NCI-H2107 (cell line): ENCODE measurements at regions not wholly inside any gene's neighbourhood (a gene's known extent, or its start where the extent isn't known, plus 50 kb on each side); places are given as distances from the start of the nearest gene placed in this dataset.

ENCODE experiments used
- DNase-seq: peaks from one replicate; lab custom pipeline; 2025; lab: John Stamatoyannopoulos, UW

DNA sequence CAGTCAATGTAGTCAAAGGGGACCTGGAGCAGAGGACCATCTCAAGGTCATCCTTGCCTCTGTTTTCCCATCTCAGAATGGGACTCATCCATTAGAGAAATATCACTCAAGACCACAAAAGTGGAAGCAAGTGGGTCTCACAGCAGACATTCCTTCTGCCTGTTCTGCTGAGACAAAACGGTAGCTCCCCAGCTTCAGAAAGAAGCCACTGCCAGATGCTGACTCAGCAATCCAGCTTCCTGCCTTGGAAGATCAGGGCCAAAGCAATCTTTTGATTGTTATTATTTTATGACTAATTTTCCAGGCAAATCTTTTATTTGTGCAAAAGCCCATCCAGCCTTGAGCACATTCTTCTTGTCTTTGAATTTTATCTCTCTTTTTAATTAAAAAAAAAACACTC is 86.8 kb downstream of the CCT6B start:
- no peak for DNase-seq

DNA sequence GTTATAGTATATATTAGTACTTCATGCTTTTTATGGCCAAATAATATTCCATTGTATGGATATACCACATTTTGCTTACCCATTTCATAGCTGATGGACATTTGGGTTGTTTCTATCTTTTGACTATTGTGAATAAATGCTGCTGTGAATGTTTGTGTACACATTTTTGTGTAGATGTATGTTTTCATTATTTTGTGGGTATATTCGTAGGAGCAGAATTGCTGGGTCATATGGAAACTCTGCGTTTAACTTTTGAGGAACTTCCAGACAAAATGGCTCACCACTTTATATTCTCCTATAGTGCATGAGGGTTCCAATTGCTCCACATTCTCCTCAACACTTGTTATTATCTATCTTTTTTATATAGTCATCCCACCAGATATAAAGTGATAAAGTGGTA is 88.6 kb downstream of the CCT6B start:
- no peak for DNase-seq

- no peak for DNase-seq
Measured at GRCh38 chr17:34869641-34870040, 91.6 kb downstream of the CCT6B start.

- DNase-seq, result no peak
Measured at GRCh38 chr17:34865716-34866115, 95.5 kb downstream of the CCT6B start.

DNA sequence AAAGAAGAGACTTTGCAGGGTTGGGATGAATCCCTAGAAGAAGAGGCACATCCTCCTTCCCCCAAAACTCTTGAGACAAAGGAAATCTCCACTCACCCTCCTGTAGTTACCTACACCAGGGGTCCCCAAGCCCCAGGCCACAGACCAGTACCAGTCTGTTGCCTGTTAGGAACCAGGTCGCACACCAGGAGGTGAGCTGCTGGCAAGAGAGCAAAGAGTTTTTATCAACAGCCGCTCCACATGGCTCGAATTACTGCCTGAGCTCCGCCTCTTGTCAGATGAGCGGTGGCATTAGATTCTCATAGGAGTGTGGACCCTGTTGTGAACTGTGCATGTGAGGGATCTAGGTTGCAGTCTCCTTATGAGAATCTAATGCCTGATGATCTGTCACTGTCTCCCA is 98.9 kb downstream of the CCT6B start:
- DNase-seq, result no peak

GRCh38 chr17:34861864-34862263 is 99.4 kb downstream of the CCT6B start:
- no peak for DNase-seq

- no peak for DNase-seq
Measured at GRCh38 chr17:34859652-34860051, 101.6 kb downstream of the CCT6B start.

DNA sequence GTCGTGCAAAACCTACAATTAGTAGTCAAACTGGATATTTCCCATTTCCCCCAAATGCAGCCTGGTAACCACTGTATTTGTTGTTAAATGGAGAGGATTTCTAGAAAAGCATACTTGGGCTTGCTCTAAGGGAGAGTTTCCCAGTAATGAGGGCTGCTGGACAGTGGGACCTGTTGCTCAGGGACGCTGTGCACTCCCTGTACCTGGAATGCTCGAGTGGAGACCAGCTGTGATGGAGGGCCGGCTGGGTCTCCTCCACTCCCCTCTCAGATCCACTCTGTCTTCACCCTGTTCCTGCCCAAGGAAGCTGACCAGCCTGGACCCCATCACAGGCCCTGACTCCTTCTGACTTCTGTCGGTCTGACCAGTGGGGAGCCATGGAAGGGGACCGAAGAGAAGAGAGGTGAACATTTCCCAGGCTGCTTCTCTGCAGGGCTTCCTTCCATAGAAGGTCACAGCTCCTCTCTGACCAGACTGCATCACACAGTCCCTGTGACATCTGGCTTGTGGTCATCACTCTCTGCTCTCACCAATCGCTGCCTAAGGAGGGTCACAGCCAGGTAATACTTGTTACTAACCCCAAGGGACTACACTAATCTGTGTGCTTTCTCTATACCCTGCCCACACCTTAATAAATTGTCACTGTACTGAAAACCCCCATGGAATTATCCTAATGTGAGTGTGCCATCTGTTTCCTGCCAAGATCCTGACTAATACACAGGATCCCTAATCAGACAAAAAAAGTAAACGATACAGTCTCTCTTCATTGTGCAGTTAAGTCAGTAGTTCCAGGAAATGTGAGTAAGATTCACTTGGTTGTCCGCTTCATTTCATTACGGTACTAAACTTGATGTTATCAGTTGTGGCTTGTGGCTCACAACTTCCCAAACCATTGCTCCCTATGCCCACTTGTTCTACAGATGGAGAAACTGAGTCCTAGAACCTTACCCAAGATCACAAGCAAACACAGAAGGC is 102.4 kb downstream of the CCT6B start:
- no peak for DNase-seq

DNA sequence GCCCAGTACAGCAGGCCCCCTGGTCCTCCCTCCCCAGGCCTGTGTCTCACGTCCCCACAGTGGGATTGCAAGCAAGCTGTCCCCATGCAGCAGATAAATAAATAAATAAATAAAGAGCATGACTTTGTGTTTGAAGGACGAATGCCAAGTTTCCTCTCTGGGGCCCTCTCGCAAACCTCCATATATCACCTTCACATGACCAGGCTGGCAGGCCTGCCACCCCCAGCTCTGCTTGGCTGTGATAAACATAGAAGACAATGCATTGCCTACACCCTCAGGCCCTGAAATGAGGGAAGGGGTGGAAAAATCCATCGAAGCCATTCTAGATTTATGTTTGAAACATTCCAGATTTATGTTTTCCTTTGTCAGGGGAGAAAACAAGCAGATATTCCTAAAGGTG is 107.3 kb downstream of the CCT6B start:
- DNase-seq, result no peak

DNA sequence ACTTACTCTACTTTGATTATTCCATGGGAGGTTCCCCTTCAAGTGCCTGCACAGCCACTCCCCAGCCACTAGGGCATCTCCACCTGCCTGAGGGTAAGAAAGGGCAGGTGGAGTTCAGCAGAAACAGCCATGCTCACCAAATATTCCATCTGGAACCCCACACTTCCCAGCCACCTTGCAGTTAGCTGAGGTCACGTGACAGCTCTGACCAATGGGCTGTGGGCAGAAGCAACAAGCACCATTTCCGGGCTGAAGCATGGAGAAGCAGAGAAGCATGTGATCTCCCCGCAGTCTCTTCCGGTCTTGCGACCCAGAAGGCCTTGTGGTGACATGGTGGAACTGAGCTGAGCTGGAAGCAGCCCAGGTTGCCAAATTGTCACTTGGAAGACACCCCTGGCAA is 108.6 kb downstream of the CCT6B start:
- no peak for DNase-seq

- no peak for DNase-seq
Measured at GRCh38 chr17:34851961-34852540, 109.2 kb downstream of the CCT6B start.

DNA sequence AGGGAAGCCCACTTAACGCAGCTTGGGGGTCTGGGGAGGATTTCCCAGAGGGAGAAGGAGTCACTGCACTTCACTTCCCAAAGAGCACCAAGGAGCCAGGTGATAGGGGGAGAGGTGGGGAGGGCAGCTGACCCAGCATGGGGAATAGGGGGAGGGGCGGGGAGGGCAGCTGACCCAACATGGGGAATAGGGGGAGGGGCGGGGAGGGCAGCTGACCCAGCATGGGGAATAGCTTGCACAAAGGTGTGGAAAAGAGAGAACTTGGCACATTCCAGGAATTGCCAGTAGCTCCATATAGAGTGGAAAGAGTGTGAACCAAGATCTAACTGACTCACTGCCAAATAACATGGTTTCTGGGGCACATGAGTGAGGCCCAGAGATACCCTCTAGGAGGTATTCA is 110.3 kb downstream of the CCT6B start:
- DNase-seq, result no peak

DNA sequence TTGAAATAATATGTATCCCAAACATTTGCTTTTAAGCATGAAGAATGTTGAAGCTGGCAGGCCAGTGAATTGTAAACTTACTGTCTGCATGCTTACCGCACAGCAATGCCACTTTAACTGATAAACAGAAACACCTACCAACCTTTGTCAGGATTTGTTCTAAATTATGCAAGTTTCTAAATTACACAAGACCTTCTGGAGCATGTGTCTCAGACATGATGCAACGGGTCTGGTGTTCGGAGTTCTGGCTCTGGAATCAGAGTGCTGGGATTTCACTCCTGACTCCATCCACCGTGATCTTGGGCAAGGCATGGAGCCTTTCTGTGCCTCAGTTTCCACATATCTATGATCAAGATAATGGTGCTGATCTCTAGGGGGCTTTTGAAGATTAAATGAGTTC is 111.2 kb downstream of the CCT6B start:
- DNase-seq, result no peak

DNA sequence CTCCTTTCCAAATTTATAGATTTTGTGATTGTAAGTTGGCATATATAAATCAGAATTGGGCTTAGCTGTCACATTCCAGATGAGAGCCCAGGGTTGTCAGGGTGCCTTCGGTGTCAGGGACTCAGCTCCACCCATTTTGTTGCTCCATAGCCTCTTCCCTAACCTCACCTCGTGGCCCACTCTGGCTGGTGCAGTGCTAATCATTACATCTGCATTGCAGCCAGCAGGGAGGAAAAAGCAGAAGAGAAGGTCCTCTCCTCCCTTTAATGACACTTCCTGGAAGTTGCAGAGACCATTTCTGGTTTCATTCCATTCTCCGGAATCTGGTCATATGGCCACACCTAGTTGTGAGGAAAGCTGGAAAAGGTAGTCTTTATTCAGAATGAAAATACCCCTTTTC is 113.3 kb downstream of the CCT6B start:
- DNase-seq, result no peak

- no peak for DNase-seq
Measured at GRCh38 chr17:34845296-34845695, 116.0 kb downstream of the CCT6B start.

GRCh38 chr17:34843682-34844081 is 117.6 kb downstream of the CCT6B start:
- no peak for DNase-seq

DNA sequence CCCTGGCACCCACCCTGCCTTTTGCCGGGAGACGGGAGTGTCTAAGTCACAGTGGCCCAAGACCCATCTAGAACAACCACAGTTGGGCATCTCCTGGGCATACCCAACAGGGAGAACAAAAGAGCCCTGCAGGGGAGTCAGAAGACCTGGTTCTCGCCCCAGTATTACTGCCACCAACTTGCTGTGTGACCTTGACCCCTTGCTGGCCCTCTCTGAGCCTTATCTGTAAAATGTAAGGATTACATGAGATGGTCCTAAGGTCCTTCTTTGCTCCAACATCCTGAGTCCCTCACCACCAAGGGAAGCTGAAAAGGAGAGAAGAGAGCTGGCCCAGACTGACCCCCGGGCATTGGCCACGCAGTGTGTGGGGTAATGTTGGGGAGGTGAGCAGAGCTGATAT is 119.0 kb downstream of the CCT6B start:
- no peak for DNase-seq

GRCh38 chr17:34841467-34841866 is 119.8 kb downstream of the CCT6B start:
- no peak for DNase-seq

GRCh38 chr17:34840750-34841149 is 120.5 kb downstream of the CCT6B start:
- no peak for DNase-seq

DNA sequence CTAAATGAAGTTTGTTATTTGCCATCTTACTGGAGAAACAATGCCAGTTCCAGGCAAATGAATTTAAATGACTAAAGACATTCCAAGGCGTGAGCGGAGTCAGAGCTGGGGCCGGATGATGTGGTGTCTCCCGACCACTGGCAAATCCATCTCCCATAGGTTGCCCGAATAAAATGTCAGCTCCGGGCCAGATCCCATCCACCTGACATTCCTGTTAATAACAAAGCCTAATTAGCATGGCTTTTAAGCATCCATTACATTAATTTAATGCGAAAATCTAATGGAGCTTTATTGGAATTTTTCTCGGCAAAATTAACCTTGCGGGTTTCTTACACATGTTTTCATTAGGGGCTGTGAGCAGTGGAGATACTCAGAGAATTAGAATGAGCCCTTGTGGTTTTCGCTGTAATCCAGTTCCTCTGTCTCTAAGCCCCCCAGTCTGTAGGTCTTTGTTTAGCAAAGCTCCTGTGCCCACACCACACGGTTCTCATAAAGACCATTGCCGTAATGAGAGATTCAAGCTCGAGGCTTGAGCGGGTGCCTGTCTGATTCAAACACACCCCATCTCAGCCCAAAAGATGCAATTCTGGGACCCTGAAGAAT is 123.3 kb downstream of the CCT6B start:
- no peak for DNase-seq

DNA sequence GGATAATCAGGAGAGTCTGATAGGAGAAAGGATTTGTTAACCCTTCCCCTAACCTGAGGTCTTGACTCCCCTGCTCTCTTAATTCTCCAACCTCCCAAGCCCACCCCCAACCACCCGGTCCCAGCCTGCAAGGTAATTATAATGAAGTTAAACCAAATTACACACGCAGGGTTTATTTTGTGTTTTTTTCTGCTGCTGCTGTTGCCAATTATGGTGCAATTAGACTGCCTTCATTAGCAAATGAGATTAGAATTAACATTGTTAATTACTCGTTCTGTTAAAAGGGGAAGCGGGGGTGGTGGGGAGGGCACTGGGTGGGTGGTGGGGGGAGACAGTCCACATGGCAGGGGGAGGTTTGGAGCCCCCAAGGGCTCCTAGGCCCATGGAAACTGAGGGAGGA is 128.9 kb downstream of the CCT6B start:
- no peak for DNase-seq

- no peak for DNase-seq
Measured at GRCh38 chr17:34827008-34827407, 134.3 kb downstream of the CCT6B start.

DNA sequence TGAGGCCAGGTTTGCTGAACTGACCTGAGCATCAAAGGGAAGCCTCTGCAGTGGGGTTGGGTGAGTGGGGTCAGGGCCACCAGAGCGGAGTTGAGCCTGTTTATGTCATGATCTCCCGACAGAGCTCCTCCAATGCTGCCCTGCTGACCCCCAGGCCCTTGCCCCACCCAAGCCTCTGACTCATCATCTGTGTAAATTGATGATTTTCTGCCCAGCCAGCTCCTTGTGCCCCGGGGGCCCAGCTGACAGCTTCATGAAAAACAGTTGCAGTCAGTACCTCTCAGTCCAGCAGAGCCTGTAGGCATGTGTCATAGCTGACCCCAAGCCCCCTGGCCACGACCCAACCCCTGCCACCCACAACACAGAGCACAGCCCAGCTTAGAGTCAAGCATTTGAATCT is 134.9 kb downstream of the CCT6B start:
- DNase-seq, result no peak
